SK-N-SH treated with all-trans-retinoic acid at 6 μM for 48 hours (cell line): ENCODE measurements at regions not wholly inside any gene's neighbourhood (a gene's known extent, or its start where the extent isn't known, plus 50 kb on each side); places are given as distances from the start of the nearest gene placed in this dataset.

Experiments used
- BACH2 ChIP-seq: fragments of 250-450 bp; sonication (Bioruptor Pico); IDR thresholded peaks from 2 replicates; pipeline ENCODE4 v1.9.0; 2021; ENCODE audit warnings: mild to moderate bottlenecking, borderline replicate concordance
- CREB5 ChIP-seq: fragments of 250-450 bp; sonication (Bioruptor Pico); IDR thresholded peaks from 2 replicates; pipeline ENCODE4 v1.5.1; 2020; ENCODE audit warnings: low read depth, mild to moderate bottlenecking, moderate library complexity
- CSRNP3 ChIP-seq: fragments of 250-450 bp; sonication (Bioruptor Pico); IDR thresholded peaks from 2 replicates; pipeline ENCODE4 v1.5.1; 2021; ENCODE audit warnings: mild to moderate bottlenecking, moderate library complexity
- ESRRG ChIP-seq: fragments of 250-450 bp; sonication (Bioruptor Pico); IDR thresholded peaks from 2 replicates; pipeline ENCODE4 v1.6.1; 2021; ENCODE audit warnings: mild to moderate bottlenecking
- PATZ1 ChIP-seq: fragments of 250-450 bp; sonication (Bioruptor Pico); IDR thresholded peaks from 2 replicates; pipeline ENCODE4 v1.8.0; 2020; ENCODE audit warnings: mild to moderate bottlenecking, moderate library complexity, borderline replicate concordance
- POU6F1 ChIP-seq: fragments of 250-450 bp; sonication (Bioruptor Pico); IDR thresholded peaks from 2 replicates; pipeline ENCODE4 v1.8.0; 2021; ENCODE audit warnings: low read depth, mild to moderate bottlenecking, moderate library complexity, borderline replicate concordance
- PPARA ChIP-seq: fragments of 250-450 bp; sonication (Bioruptor Pico); IDR thresholded peaks from 2 replicates; pipeline ENCODE4 v1.5.0; 2020; ENCODE audit warnings: mild to moderate bottlenecking, borderline replicate concordance
- RARB ChIP-seq: fragments of 250-450 bp; sonication (Bioruptor Pico); IDR thresholded peaks from 2 replicates; pipeline ENCODE4 v1.8.0; 2021; ENCODE audit warnings: mild to moderate bottlenecking, moderate library complexity
- ZC3H10 ChIP-seq: fragments of 250-450 bp; sonication (Bioruptor Pico); IDR thresholded peaks from 2 replicates; pipeline ENCODE4 v1.5.1; 2021; ENCODE audit warnings: mild to moderate bottlenecking, moderate library complexity
- ZFP3 ChIP-seq: fragments of 250-450 bp; sonication (Bioruptor Pico); IDR thresholded peaks from 2 replicates; pipeline ENCODE4 v1.5.0; 2020; ENCODE audit warnings: mild to moderate bottlenecking, moderate library complexity
- ZNF70 ChIP-seq: fragments of 450-650 bp; formaldehyde crosslinking; IDR thresholded peaks from 2 replicates; pipeline ENCODE4 v1.5.0; 2020; ENCODE audit warnings: mild to moderate bottlenecking, moderate library complexity

- TF ChIP-seq RARB (CRISPR knock-in tag), result no peak
- TF ChIP-seq PATZ1 (CRISPR knock-in tag), result no peak
- TF ChIP-seq BACH2 (CRISPR knock-in tag), result no peak
- no peak for TF ChIP-seq ZNF70 (CRISPR knock-in tag)
- TF ChIP-seq ZC3H10 (CRISPR knock-in tag), result no peak
- no peak for TF ChIP-seq ZFP3
- TF ChIP-seq CSRNP3 (CRISPR knock-in tag), result no peak
- TF ChIP-seq CREB5, result no peak
- no peak for TF ChIP-seq ESRRG (CRISPR knock-in tag)
- TF ChIP-seq PPARA (CRISPR knock-in tag), result no peak
- no peak for TF ChIP-seq POU6F1 (CRISPR knock-in tag)
Observed at GRCh38 chr2:8236391-8236790, 445.5 kb upstream of the ID2 start.
